ENCODE measurements at regions not wholly inside any gene's neighbourhood (a gene's known extent, or its start where the extent isn't known, plus 50 kb on each side); places are given as distances from the start of the nearest gene placed in this dataset.
"Not testable (repeated sequence)": the region's sequence is repeated elsewhere in the genome, so short reads cannot be mapped to it uniquely, and the experiment has no call there.

- no peak for DNase-seq (ENCODE audit: low read depth)
- H3K4me3 ChIP-seq (ENCODE audit: low read depth, low read length): no peak overlapping the region
- H3K36me3 ChIP-seq (ENCODE audit: control insufficient read depth, insufficient read depth, low read length): no peaks in the 10 kb centered on the region
- TF ChIP-seq, protein P1, sequence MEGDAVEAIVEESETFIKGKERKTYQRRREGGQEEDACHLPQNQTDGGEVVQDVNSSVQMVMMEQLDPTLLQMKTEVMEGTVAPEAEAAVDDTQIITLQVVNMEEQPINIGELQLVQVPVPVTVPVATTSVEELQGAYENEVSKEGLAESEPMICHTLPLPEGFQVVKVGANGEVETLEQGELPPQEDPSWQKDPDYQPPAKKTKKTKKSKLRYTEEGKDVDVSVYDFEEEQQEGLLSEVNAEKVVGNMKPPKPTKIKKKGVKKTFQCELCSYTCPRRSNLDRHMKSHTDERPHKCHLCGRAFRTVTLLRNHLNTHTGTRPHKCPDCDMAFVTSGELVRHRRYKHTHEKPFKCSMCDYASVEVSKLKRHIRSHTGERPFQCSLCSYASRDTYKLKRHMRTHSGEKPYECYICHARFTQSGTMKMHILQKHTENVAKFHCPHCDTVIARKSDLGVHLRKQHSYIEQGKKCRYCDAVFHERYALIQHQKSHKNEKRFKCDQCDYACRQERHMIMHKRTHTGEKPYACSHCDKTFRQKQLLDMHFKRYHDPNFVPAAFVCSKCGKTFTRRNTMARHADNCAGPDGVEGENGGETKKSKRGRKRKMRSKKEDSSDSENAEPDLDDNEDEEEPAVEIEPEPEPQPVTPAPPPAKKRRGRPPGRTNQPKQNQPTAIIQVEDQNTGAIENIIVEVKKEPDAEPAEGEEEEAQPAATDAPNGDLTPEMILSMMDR (IDR thresholded peaks at IDR 0.05; ENCODE audit: insufficient read depth, low read length, poor library complexity, severe bottlenecking): no peak
- H3K27me3 ChIP-seq (ENCODE audit: control insufficient read depth, insufficient read depth, low read length): no peaks in the 10 kb centered on the region
Measured at GRCh38 chr16:48067388-48067787, 88.4 kb downstream of the ABCC12 start.

DNA sequence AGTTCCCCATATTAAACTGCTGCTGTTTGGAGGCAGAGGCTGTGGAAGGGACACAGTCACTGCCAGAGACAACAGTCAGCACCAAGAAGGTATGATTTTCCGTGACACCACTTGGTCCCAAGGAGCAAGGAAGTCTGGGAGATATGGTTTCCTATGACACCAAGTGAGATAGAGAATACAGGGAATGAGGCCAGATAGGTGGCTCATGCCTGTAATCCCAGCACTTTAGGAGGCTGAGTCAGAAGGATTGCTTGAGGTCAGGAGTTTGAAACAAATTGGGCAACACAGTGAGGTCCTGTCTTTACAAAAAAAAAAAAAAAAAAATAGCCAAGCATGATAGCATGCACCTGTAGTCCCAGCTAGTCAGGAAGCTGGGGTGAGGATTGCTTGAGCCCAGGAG, 90.8 kb downstream of the ABCC12 start:
- no peak overlapping the region for H3K4me3 ChIP-seq (ENCODE audit: low read depth, low read length)
- TF ChIP-seq, protein P1 (IDR thresholded peaks at IDR 0.05; ENCODE audit: insufficient read depth, low read length, poor library complexity, severe bottlenecking): no peak
- H3K36me3 ChIP-seq (ENCODE audit: control insufficient read depth, insufficient read depth, low read length): no peaks in the 10 kb centered on the region
- H3K27me3 ChIP-seq (ENCODE audit: control insufficient read depth, insufficient read depth, low read length): no peaks in the 10 kb centered on the region
- no peak for DNase-seq (ENCODE audit: low read depth)

- Histone ChIP-seq H3K27me3 (ENCODE audit: control insufficient read depth, insufficient read depth, low read length) (no peaks in the 10 kb centered on the region), H3K36me3 (ENCODE audit: control insufficient read depth, insufficient read depth, low read length) (no peaks in the 10 kb centered on the region), H3K4me3 (ENCODE audit: low read depth, low read length) (no peak overlapping the region)
- TF ChIP-seq, protein P1 (IDR thresholded peaks at IDR 0.05; ENCODE audit: insufficient read depth, low read length, poor library complexity, severe bottlenecking): no peak
- DNase-seq (ENCODE audit: low read depth): no peak
Measured at GRCh38 chr16:48062681-48063080, 93.1 kb downstream of the ABCC12 start.

DNA sequence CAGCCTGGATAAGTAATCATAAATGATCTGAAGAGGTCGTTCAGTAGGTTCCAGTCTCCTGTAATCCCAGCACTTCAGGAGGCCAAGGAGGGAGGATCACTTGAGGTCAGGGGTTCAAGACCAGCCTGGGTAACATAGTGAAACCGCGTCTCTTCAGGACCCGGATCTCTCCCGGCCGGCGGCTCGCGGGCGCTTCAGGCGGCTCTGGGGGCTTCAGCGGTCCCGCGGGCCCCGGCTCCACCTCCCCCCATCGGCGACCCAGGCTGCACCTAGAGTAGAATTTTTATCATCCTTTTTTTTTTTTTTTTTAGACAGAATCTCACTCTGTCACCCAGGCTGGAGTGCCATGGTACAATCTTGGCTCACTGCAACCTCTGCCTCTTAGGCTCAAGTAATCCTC, 95.9 kb downstream of the ABCC12 start:
- no peak for DNase-seq (ENCODE audit: low read depth)
- Histone ChIP-seq H3K27me3 (ENCODE audit: control insufficient read depth, insufficient read depth, low read length) (no peaks in the 10 kb centered on the region), H3K4me3 (ENCODE audit: low read depth, low read length) (no peak overlapping the region), H3K36me3 (ENCODE audit: control insufficient read depth, insufficient read depth, low read length) (no peaks in the 10 kb centered on the region)
- TF ChIP-seq, protein P1 (IDR thresholded peaks at IDR 0.05; ENCODE audit: insufficient read depth, low read length, poor library complexity, severe bottlenecking): no peak

GRCh38 chr16:48059190-48059589, 96.6 kb downstream of the ABCC12 start:
- not testable (repeated sequence) for H3K4me3 ChIP-seq (ENCODE audit: low read depth, low read length); DNase-seq (ENCODE audit: low read depth); H3K36me3 ChIP-seq (ENCODE audit: control insufficient read depth, insufficient read depth, low read length); H3K27me3 ChIP-seq (ENCODE audit: control insufficient read depth, insufficient read depth, low read length)

DNA sequence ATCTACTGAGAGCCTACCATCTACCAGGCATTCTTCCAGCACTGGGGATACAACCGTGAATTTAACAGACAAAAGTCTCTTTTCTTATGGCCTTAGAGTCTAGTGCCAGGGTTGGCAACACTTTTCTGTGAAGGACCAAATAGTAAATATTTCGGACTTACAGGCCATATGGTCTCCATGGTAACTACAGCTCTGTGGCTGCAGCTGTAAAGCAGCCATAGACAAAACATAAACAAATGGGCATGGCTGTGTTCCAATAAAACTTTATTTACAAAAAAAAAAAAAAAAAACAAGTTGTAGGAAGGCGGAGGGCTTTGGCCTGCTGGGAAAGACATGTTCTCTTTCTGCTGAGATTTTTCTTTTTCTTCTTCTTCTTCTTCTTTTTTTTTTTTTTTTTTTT, 98.7 kb downstream of the ABCC12 start:
- Histone ChIP-seq H3K27me3 (ENCODE audit: control insufficient read depth, insufficient read depth, low read length) (no peaks in the 10 kb centered on the region), H3K36me3 (ENCODE audit: control insufficient read depth, insufficient read depth, low read length) (no peaks in the 10 kb centered on the region), H3K4me3 (ENCODE audit: low read depth, low read length) (no peak overlapping the region)
- TF ChIP-seq, protein P1 (IDR thresholded peaks at IDR 0.05; ENCODE audit: insufficient read depth, low read length, poor library complexity, severe bottlenecking): no peak
- no peak for DNase-seq (ENCODE audit: low read depth)

Measured in kidney epithelial cell (primary cell).